ENCODE measurements at regions not wholly inside any gene's neighbourhood (a gene's known extent, or its start where the extent isn't known, plus 50 kb on each side); places are given as distances from the start of the nearest gene placed in this dataset.

DNA sequence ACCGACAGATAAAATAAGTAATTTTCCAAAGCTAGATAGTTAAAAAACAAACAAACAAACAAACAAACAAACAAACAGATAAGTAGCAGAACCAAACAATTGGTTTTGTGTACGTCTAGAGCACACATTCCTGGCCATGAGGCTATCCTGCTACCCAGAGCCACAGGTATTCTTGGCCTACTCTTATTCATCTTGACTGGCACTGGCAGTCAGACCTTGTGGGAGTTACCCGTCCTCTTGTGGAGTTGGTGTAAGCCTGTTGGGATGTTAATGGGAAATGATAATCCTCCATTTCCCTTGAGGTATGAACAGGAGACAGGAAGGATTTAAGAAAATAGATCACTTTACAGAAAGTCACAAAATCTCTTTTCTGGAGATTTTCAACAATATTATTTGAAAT, 142.4 kb upstream of the MEOX2 start:
- TF ChIP-seq, protein P1, sequence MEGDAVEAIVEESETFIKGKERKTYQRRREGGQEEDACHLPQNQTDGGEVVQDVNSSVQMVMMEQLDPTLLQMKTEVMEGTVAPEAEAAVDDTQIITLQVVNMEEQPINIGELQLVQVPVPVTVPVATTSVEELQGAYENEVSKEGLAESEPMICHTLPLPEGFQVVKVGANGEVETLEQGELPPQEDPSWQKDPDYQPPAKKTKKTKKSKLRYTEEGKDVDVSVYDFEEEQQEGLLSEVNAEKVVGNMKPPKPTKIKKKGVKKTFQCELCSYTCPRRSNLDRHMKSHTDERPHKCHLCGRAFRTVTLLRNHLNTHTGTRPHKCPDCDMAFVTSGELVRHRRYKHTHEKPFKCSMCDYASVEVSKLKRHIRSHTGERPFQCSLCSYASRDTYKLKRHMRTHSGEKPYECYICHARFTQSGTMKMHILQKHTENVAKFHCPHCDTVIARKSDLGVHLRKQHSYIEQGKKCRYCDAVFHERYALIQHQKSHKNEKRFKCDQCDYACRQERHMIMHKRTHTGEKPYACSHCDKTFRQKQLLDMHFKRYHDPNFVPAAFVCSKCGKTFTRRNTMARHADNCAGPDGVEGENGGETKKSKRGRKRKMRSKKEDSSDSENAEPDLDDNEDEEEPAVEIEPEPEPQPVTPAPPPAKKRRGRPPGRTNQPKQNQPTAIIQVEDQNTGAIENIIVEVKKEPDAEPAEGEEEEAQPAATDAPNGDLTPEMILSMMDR (IDR thresholded peaks at IDR 0.05; ENCODE audit: low read length): no peak
- TF ChIP-seq EZH2phosphoT487 (IDR thresholded peaks at IDR 0.05; ENCODE audit: low read length) (no peak), EZH2 (optimal IDR thresholded peaks at IDR 0.05; ENCODE audit: low read depth, low read length) (no peak)

All from MM.1S (cell line).